ENCODE measurements at regions not wholly inside any gene's neighbourhood (a gene's known extent, or its start where the extent isn't known, plus 50 kb on each side); places are given as distances from the start of the nearest gene placed in this dataset.

DNA sequence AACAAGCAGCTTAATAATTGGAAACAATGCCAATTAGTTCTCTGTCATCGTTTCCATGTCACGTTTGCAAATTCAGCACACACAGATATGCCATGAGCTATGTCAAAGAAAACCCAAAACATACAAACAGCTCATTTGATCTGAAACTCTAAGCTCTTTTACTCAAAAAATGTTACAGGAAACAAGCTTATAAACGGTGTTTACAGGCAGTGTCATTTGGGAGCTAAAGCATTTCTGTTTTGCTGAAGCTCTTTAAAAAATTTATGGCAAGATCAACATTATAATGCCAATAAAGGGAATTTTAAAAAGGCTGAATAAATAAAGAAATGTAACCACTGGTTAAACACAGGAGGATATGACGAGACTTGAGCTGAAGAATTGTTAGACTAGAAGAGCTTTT lies 94.0 kb upstream of the HS3ST2 start:
- H3K4me2 ChIP-seq (ENCODE audit: insufficient read depth, low read length), result no peak overlapping the region
- no peak overlapping the region for H3K27ac ChIP-seq (ENCODE audit: insufficient read depth, low read depth, low read length)
- no peak for DNase-seq (ENCODE audit: low read depth, low spot score)
- CTCF ChIA-PET, result interaction anchor here (1.3 kb wide), 1 partner anchor 53 kb away, joined by 3 read pairs; no protein-coding TSS in a partner anchor
- intact Hi-C loops (cut with micrococcal nuclease) (no loop called here), dilution Hi-C loops (cut with MboI; ENCODE audit: extremely low pct_ligation_motif_present, low sequenced_read_pairs) (no loop called here)
- H3K9me1 ChIP-seq (replicated peaks; ENCODE audit: control insufficient read depth, extremely low read depth, insufficient read depth, low read length), result no peaks in the 10 kb centered on the region
- H2AFZ ChIP-seq (ENCODE audit: low read depth, low read length), result no peak overlapping the region
- FAIRE-seq, result no peak
- no peaks in the 10 kb centered on the region for H3K36me3 ChIP-seq (ENCODE audit: control insufficient read depth in 2 of 2, extremely low read depth in 1 of 2, insufficient read depth in 2 of 2, low read length in 2 of 2)
- H3K4me1 ChIP-seq (ENCODE audit: control insufficient read depth, extremely low read depth, insufficient read depth, low read length), result no peaks in the 10 kb centered on the region
- no TSS peak for BruUV-seq (replicated peaks)
- POLR2A ChIA-PET, result no interaction called here
- H4K20me1 ChIP-seq (replicated peaks; ENCODE audit: control insufficient read depth, extremely low read depth, insufficient read depth, low read length), result no peaks in the 10 kb centered on the region
- H3K9ac ChIP-seq (replicated peaks; ENCODE audit: extremely low read depth, insufficient read depth, low read length), result no peak overlapping the region
- H3K27me3 ChIP-seq (ENCODE audit: control insufficient read depth in 2 of 2, insufficient read depth in 2 of 2, low read length in 2 of 2), result no peaks in the 10 kb centered on the region
- no peak overlapping the region for H3K4me3 ChIP-seq (replicated peaks in 1 of 3; ENCODE audit: insufficient read depth in 1 of 3, low read depth in 1 of 3, low read length in 3 of 3)
- H3K9me3 ChIP-seq (replicated peaks; ENCODE audit: control insufficient read depth, insufficient read depth, low read length), result no peaks in the 10 kb centered on the region
- H3K79me2 ChIP-seq (ENCODE audit: control insufficient read depth, insufficient read depth, low read length), result no peaks in the 10 kb centered on the region
- no peak for TF ChIP-seq GATA2 (IDR thresholded peaks at IDR 0.05; ENCODE audit: insufficient read depth, insufficient read length, low read depth, low read length)
- TF ChIP-seq MAX (IDR thresholded peaks at IDR 0.05; ENCODE audit: insufficient read depth, insufficient read length), result no peak
- TF ChIP-seq POLR2AphosphoS5 (IDR thresholded peaks at IDR 0.05; ENCODE audit: insufficient read depth, low read depth, low read length), result no peak
- no peak for TF ChIP-seq POLR2A (IDR thresholded peaks at IDR 0.05; ENCODE audit: low read depth, low read length)

- ChIA-PET CTCF (no interaction called here), POLR2A (no interaction called here)
- no peak overlapping the region for H2AFZ ChIP-seq (ENCODE audit: low read depth, low read length)
- TF ChIP-seq, protein P1, sequence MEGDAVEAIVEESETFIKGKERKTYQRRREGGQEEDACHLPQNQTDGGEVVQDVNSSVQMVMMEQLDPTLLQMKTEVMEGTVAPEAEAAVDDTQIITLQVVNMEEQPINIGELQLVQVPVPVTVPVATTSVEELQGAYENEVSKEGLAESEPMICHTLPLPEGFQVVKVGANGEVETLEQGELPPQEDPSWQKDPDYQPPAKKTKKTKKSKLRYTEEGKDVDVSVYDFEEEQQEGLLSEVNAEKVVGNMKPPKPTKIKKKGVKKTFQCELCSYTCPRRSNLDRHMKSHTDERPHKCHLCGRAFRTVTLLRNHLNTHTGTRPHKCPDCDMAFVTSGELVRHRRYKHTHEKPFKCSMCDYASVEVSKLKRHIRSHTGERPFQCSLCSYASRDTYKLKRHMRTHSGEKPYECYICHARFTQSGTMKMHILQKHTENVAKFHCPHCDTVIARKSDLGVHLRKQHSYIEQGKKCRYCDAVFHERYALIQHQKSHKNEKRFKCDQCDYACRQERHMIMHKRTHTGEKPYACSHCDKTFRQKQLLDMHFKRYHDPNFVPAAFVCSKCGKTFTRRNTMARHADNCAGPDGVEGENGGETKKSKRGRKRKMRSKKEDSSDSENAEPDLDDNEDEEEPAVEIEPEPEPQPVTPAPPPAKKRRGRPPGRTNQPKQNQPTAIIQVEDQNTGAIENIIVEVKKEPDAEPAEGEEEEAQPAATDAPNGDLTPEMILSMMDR (IDR thresholded peaks at IDR 0.05; ENCODE audit: extremely low read depth in 1 of 2, insufficient read depth in 1 of 2, low read depth in 1 of 2, low read length in 2 of 2), result no peak
- TF ChIP-seq POLR2AphosphoS5 (IDR thresholded peaks at IDR 0.05; ENCODE audit: insufficient read depth, low read depth, low read length), result no peak
- TF ChIP-seq FOS (IDR thresholded peaks at IDR 0.05; ENCODE audit: borderline replicate concordance, insufficient read depth, low read length), result no peak
- TF ChIP-seq MAX (IDR thresholded peaks at IDR 0.05; ENCODE audit: insufficient read depth, insufficient read length), result no peak
- H3K36me3 ChIP-seq (ENCODE audit: control insufficient read depth in 2 of 2, extremely low read depth in 1 of 2, insufficient read depth in 2 of 2, low read length in 2 of 2), result no peaks in the 10 kb centered on the region
- FAIRE-seq (no peak), DNase-seq (ENCODE audit: low read depth, low spot score) (no peak)
- H3K27ac ChIP-seq (ENCODE audit: insufficient read depth, low read depth, low read length), result no peak overlapping the region
- H3K79me2 ChIP-seq (ENCODE audit: control insufficient read depth, insufficient read depth, low read length), result no peaks in the 10 kb centered on the region
- no peaks in the 10 kb centered on the region for H3K9me1 ChIP-seq (replicated peaks; ENCODE audit: control insufficient read depth, extremely low read depth, insufficient read depth, low read length)
- intact Hi-C loops (cut with micrococcal nuclease), result no loop called here
- no peak overlapping the region for H3K4me3 ChIP-seq (replicated peaks in 1 of 3; ENCODE audit: insufficient read depth in 1 of 3, low read depth in 1 of 3, low read length in 3 of 3)
- H4K20me1 ChIP-seq (replicated peaks; ENCODE audit: control insufficient read depth, extremely low read depth, insufficient read depth, low read length), result no peaks in the 10 kb centered on the region
- dilution Hi-C loops (cut with MboI; ENCODE audit: extremely low pct_ligation_motif_present, low sequenced_read_pairs), result no loop called here
- H3K27me3 ChIP-seq (ENCODE audit: control insufficient read depth in 2 of 2, insufficient read depth in 2 of 2, low read length in 2 of 2), result no peaks in the 10 kb centered on the region
- H3K4me2 ChIP-seq (ENCODE audit: insufficient read depth, low read length), result no peak overlapping the region
- no peaks in the 10 kb centered on the region for H3K4me1 ChIP-seq (ENCODE audit: control insufficient read depth, extremely low read depth, insufficient read depth, low read length)
- BruUV-seq (replicated peaks), result no TSS peak
- no peak overlapping the region for H3K9ac ChIP-seq (replicated peaks; ENCODE audit: extremely low read depth, insufficient read depth, low read length)
- no peaks in the 10 kb centered on the region for H3K9me3 ChIP-seq (replicated peaks; ENCODE audit: control insufficient read depth, insufficient read depth, low read length)
Observed at GRCh38 chr16:22721511-22722100, 92.4 kb upstream of the HS3ST2 start.

Measured in endothelial cell of umbilical vein (primary cell).